ENCODE measurements at regions not wholly inside any gene's neighbourhood (a gene's known extent, or its start where the extent isn't known, plus 50 kb on each side); places are given as distances from the start of the nearest gene placed in this dataset.

DNA sequence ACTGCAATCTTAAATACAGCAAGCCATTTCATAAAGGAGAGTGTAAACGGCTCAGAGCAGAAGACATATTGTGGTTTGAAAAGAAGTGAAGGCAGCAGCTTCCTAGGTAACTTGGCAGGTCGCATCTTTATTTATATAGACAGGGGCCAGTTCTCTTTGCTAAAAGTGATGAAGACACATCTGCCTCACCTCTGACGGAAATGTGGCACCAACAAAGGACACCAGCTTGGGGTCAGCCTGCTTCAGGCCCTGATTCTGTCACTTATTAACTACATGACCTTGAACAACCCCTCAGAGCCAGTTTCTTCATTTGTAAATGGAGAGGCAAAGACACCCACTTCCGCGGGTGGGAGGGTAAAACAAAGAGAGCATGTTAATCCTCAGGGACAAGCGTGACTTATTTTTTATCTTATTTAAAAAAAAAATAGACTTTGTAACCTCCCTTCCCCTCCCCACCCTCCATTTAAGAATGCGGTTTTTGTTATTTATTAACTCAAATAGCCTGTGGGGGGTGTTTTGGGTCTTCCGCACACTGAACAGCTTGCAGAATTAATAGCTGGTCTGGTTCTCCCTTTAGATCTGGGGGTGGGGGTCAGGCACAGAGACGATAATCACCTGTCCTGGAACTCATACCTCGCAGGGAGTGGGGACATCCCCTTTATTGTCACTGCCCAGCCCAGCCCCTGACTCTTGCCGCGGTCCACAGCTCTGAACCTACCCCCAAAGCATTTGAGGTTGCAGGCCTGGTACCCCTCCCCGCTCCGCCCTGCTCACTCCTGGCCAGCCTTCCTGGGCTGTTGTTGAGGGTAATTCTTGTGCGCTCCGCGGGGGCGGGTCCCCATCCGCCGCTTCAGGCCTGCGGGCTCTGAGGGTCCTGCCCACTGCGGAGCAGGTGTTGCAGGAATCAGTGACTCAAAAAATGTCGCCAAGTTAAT is 64.2 kb upstream of the TMEM17 start:
- Histone ChIP-seq H2AFZ (replicated peaks; ENCODE audit: low read length, poor library complexity) (no peak overlapping the region), H4K20me1 (ENCODE audit: insufficient read depth, low read length) (no peaks in the 10 kb centered on the region), H2AK5ac (ENCODE audit: low read depth, low read length) (no peak overlapping the region; the same call in 1 of the 2 replicates), H3K4ac (ENCODE audit: low read depth, low read length) (no peak overlapping the region), H2BK20ac (ENCODE audit: low read depth, low read length) (no peak overlapping the region), H4K8ac (ENCODE audit: low read depth in 2 of 2, low read length in 2 of 2) (no peak overlapping the region), H3K4me1 (ENCODE audit: control insufficient read depth, insufficient read depth, low read length) (peaks cover 5% of the 10 kb centered on the region), H3K27ac (ENCODE audit: insufficient read depth, low read length) (no peak overlapping the region), H3K36me3 (ENCODE audit: control insufficient read depth, insufficient read depth, low read length) (no peaks in the 10 kb centered on the region), H3K27me3 (ENCODE audit: control insufficient read depth, insufficient read depth, low read length) (no peaks in the 10 kb centered on the region), H3K23ac (ENCODE audit: low read depth, low read length) (no peak overlapping the region), H3K9me1 (ENCODE audit: insufficient read depth, low read length) (0 out of 2 replicates have a peak, but pooled peaks cover 5% of the 10 kb centered on the region), H3K14ac (replicated peaks; ENCODE audit: low read depth, low read length) (no peak overlapping the region), H2BK5ac (ENCODE audit: low read depth, low read length, poor library complexity, severe bottlenecking) (no peak overlapping the region), H3K4me3 (ENCODE audit: insufficient read depth, low read depth, low read length) (no peak overlapping the region), H3K56ac (ENCODE audit: extremely low read depth, insufficient read depth, low read length) (no peak overlapping the region), H2BK15ac (ENCODE audit: low read depth, low read length) (no peak overlapping the region), H2AK9ac (replicated peaks; ENCODE audit: low read depth, low read length, poor library complexity) (peak overlapping the region; percentile 35), H3K79me1 (ENCODE audit: low read depth in 1 of 2, low read length in 2 of 2) (no peaks in the 10 kb centered on the region), H4K5ac (ENCODE audit: low read depth, low read length) (no peak overlapping the region), H3K9ac (ENCODE audit: low read depth, low read length) (no peak overlapping the region), H3K18ac (ENCODE audit: low read depth, low read length) (no peak overlapping the region), H3K9me3 (ENCODE audit: control insufficient read depth, insufficient read depth, low read length) (no peaks in the 10 kb centered on the region), H2BK120ac (ENCODE audit: low read depth, low read length) (no peak overlapping the region; the same call in 1 of the 2 replicates), H3K4me2 (ENCODE audit: low read depth, low read length) (no peak overlapping the region), H4K91ac (ENCODE audit: insufficient read depth, low read depth, low read length) (no peak overlapping the region)
- dilution Hi-C loops (cut with HindIII; ENCODE audit: low sequenced_read_pairs, unreplicated experiment): no loop called here
- DNase-seq: no peak
- ChIA-PET CTCF (no interaction called here), POLR2A (ENCODE audit: unreplicated experiment) (no interaction called here)
- no TSS peak for BruUV-seq (replicated peaks)
- in situ Hi-C loops (cut with MboI; ENCODE audit: low sequenced_read_pairs): no loop called here
- no peak for ATAC-seq (ENCODE audit: low read depth)
- 100% methylated on average over 1 of the region's 23 CpGs; no CpG with 5 or more reads in 1 of the 2 experiments for WGBS, 2 experiments (ENCODE audit: extremely low coverage in 2 of 2, insufficient read length in 1 of 2)
- intact Hi-C loops (cut with micrococcal nuclease): no loop called here
- TF ChIP-seq, protein P1, sequence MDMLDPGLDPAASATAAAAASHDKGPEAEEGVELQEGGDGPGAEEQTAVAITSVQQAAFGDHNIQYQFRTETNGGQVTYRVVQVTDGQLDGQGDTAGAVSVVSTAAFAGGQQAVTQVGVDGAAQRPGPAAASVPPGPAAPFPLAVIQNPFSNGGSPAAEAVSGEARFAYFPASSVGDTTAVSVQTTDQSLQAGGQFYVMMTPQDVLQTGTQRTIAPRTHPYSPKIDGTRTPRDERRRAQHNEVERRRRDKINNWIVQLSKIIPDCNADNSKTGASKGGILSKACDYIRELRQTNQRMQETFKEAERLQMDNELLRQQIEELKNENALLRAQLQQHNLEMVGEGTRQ (IDR thresholded peaks at IDR 0.05; ENCODE audit: low read depth, low read length): no peak
- TF ChIP-seq RFX5 (IDR thresholded peaks at IDR 0.05; ENCODE audit: low read depth, low read length): no peak
- TF ChIP-seq NFE2L2 (IDR thresholded peaks at IDR 0.05; ENCODE audit: low read depth, low read length): no peak
- TF ChIP-seq CHD1 (IDR thresholded peaks at IDR 0.05; ENCODE audit: low read depth, low read length): no peak
- no peak for TF ChIP-seq FOS (IDR thresholded peaks at IDR 0.05; ENCODE audit: low read depth, low read length)
- TF ChIP-seq CEBPB (IDR thresholded peaks at IDR 0.05; ENCODE audit: low read depth, low read length): no peak
- TF ChIP-seq MAFK (IDR thresholded peaks at IDR 0.05; ENCODE audit: low read depth, low read length): no peak
- TF ChIP-seq SMC3 (IDR thresholded peaks at IDR 0.05; ENCODE audit: low read depth, low read length): no peak
- TF ChIP-seq, protein P2, sequence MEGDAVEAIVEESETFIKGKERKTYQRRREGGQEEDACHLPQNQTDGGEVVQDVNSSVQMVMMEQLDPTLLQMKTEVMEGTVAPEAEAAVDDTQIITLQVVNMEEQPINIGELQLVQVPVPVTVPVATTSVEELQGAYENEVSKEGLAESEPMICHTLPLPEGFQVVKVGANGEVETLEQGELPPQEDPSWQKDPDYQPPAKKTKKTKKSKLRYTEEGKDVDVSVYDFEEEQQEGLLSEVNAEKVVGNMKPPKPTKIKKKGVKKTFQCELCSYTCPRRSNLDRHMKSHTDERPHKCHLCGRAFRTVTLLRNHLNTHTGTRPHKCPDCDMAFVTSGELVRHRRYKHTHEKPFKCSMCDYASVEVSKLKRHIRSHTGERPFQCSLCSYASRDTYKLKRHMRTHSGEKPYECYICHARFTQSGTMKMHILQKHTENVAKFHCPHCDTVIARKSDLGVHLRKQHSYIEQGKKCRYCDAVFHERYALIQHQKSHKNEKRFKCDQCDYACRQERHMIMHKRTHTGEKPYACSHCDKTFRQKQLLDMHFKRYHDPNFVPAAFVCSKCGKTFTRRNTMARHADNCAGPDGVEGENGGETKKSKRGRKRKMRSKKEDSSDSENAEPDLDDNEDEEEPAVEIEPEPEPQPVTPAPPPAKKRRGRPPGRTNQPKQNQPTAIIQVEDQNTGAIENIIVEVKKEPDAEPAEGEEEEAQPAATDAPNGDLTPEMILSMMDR (conservative IDR thresholded peaks at IDR 0.05; ENCODE audit: low read depth, low read length): no peak
- TF ChIP-seq MXI1 (IDR thresholded peaks at IDR 0.05; ENCODE audit: borderline replicate concordance, low read depth, low read length): no peak
- no peak for TF ChIP-seq MAZ (IDR thresholded peaks at IDR 0.05; ENCODE audit: borderline replicate concordance, low read depth, low read length)
- TF ChIP-seq POLR2A (IDR thresholded peaks at IDR 0.05; ENCODE audit: low read depth, low read length): no peak
- TF ChIP-seq RAD21 (IDR thresholded peaks at IDR 0.05; ENCODE audit: low read length): no peak
- TF ChIP-seq RCOR1 (IDR thresholded peaks at IDR 0.05; ENCODE audit: insufficient replicate concordance, low read length): no peak
- TF ChIP-seq, protein P3, sequence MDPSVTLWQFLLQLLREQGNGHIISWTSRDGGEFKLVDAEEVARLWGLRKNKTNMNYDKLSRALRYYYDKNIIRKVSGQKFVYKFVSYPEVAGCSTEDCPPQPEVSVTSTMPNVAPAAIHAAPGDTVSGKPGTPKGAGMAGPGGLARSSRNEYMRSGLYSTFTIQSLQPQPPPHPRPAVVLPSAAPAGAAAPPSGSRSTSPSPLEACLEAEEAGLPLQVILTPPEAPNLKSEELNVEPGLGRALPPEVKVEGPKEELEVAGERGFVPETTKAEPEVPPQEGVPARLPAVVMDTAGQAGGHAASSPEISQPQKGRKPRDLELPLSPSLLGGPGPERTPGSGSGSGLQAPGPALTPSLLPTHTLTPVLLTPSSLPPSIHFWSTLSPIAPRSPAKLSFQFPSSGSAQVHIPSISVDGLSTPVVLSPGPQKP (IDR thresholded peaks at IDR 0.05; ENCODE audit: borderline replicate concordance, low read depth, low read length): no peak

All from IMR-90 (cell line).